GM23338 (cell line): ENCODE measurements at regions not wholly inside any gene's neighbourhood (a gene's known extent, or its start where the extent isn't known, plus 50 kb on each side); places are given as distances from the start of the nearest gene placed in this dataset.

Experiments
- ATAC-seq: fragments of 200-7000 bp; cut with Tn5 transposase; 3 replicates; pipeline ENCODE4 v1.9.1; 2020
- DNase-seq: peaks from one replicate; pipeline ENCODE4 v3.0.0-alpha.2; 2015; ENCODE audit warnings: low spot score
- H2AFZ ChIP-seq: fragments of 200-600 bp; sonication (generic); 2 replicates; pipeline ENCODE4 v1.8.0; 2016; ENCODE audit warnings: antibody characterized with exemption, mild to moderate bottlenecking, moderate library complexity
- H3F3A ChIP-seq: fragments of 200-600 bp; sonication (generic); replicated peaks from 2 replicates; pipeline ENCODE4 v1.8.0; 2017; ENCODE audit warnings: antibody characterized with exemption, mixed run types, low read depth
- H3K27ac ChIP-seq: fragments of 200-600 bp; sonication (generic); 2 replicates; pipeline ENCODE4 v1.6.1; 2016; ENCODE audit warnings: low read depth
- H3K27me3 ChIP-seq: fragments of 200-600 bp; sonication (generic); 2 replicates; pipeline ENCODE4 v1.8.0; 2016; ENCODE audit warnings: mild to moderate bottlenecking, mixed run types, moderate library complexity; ENCODE audit not compliant: insufficient read depth
- H3K36me3 ChIP-seq: fragments of 200-600 bp; sonication (generic); 2 replicates; pipeline ENCODE4 v1.8.0; 2016; ENCODE audit warnings: mild to moderate bottlenecking; ENCODE audit not compliant: insufficient read depth
- H3K4me1 ChIP-seq: fragments of 200-600 bp; sonication (generic); 2 replicates; pipeline ENCODE4 v1.8.0; 2016; ENCODE audit warnings: mild to moderate bottlenecking, moderate library complexity; ENCODE audit not compliant: insufficient read depth
- H3K4me2 ChIP-seq: fragments of 200-600 bp; sonication (generic); 2 replicates; pipeline ENCODE4 v1.7.1; 2017; ENCODE audit warnings: mixed run types
- H3K4me3 ChIP-seq: fragments of 200-600 bp; sonication (generic); 2 replicates; pipeline ENCODE4 v1.6.1; 2016; ENCODE audit warnings: mixed run types
- H3K79me2 ChIP-seq: fragments of 200-600 bp; sonication (generic); replicated peaks from 2 replicates; pipeline ENCODE4 v1.8.0; 2017; ENCODE audit warnings: mild to moderate bottlenecking; ENCODE audit not compliant: insufficient read depth
- H3K9me2 ChIP-seq: fragments of 200-600 bp; sonication (generic); 2 replicates; pipeline ENCODE4 v1.8.0; 2017; ENCODE audit not compliant: insufficient read depth
- H4K20me1 ChIP-seq: fragments of 200-600 bp; sonication (generic); replicated peaks from 2 replicates; pipeline ENCODE4 v1.8.0; 2017; ENCODE audit warnings: mild to moderate bottlenecking; ENCODE audit not compliant: insufficient read depth
- H3K27ac Mint-ChIP-seq: 2 replicates; pipeline ENCODE4 v1.8.0; 2020; ENCODE audit warnings: inconsistent platforms, mild to moderate bottlenecking, moderate library complexity, mixed read lengths
- H3K27me3 Mint-ChIP-seq: 3 replicates; pipeline ENCODE4 v1.8.0; 2022; ENCODE audit warnings: low read depth, mild to moderate bottlenecking, moderate library complexity, mixed read lengths, inconsistent platforms; ENCODE audit not compliant: insufficient read depth, poor library complexity
- H3K36me3 Mint-ChIP-seq: 3 replicates; pipeline ENCODE4 v1.8.0; 2021; ENCODE audit warnings: low read depth, mild to moderate bottlenecking, inconsistent platforms, moderate library complexity, mixed read lengths
- H3K4me1 Mint-ChIP-seq: 3 replicates; pipeline ENCODE4 v1.8.0; 2020; ENCODE audit warnings: mild to moderate bottlenecking, inconsistent platforms, mixed read lengths
- H3K4me3 Mint-ChIP-seq: 3 replicates; pipeline ENCODE4 v1.8.0; 2021; ENCODE audit warnings: moderate library complexity, mild to moderate bottlenecking, inconsistent platforms, mixed read lengths
- H3K9me3 Mint-ChIP-seq: 3 replicates; pipeline ENCODE4 v1.8.0; 2020; ENCODE audit warnings: moderate library complexity, mild to moderate bottlenecking, inconsistent platforms, mixed read lengths
- CREB1 ChIP-seq: fragments of 250-450 bp; sonication (Bioruptor Pico); IDR thresholded peaks from 2 replicates; pipeline ENCODE4 v1.5.0; 2020; ENCODE audit warnings: low read depth, mild to moderate bottlenecking, moderate library complexity
- EZH2 ChIP-seq: fragments of 200-600 bp; sonication (generic); IDR thresholded peaks from one replicate; pipeline ENCODE4 v1.8.0; 2017; ENCODE audit warnings: antibody characterized with exemption, mild to moderate bottlenecking, low read depth; ENCODE audit not compliant: unreplicated experiment
- EZH2phosphoT487 ChIP-seq: fragments of 200-600 bp; sonication (generic); IDR thresholded peaks from one replicate; pipeline ENCODE4 v1.8.1; 2018; ENCODE audit warnings: antibody characterized with exemption; ENCODE audit not compliant: unreplicated experiment
- JUNB ChIP-seq: IDR thresholded peaks from one replicate; pipeline ENCODE4 v1.6.1; 2016; ENCODE audit warnings: antibody characterized with exemption; ENCODE audit not compliant: unreplicated experiment
- NANOG ChIP-seq: IDR thresholded peaks from 2 replicates; pipeline ENCODE4 v1.6.1; 2016; ENCODE audit warnings: antibody characterized with exemption, borderline replicate concordance
- POLR2AphosphoS5 ChIP-seq: IDR thresholded peaks from 2 replicates; pipeline ENCODE4 v1.6.1; 2016; ENCODE audit warnings: antibody characterized with exemption, low read depth
- STAT1 ChIP-seq: IDR thresholded peaks from one replicate; pipeline ENCODE4 v1.6.1; 2016; ENCODE audit warnings: antibody characterized with exemption; ENCODE audit not compliant: unreplicated experiment
- ZNF114 ChIP-seq: fragments of 250-450 bp; sonication (Bioruptor Pico); IDR thresholded peaks from 2 replicates; pipeline ENCODE4 v1.5.0; 2020; ENCODE audit warnings: mild to moderate bottlenecking, moderate library complexity
- ZNF331 ChIP-seq: fragments of 250-450 bp; sonication (Bioruptor Pico); IDR thresholded peaks from 2 replicates; pipeline ENCODE4 v1.5.0; 2020; ENCODE audit warnings: low read depth, mild to moderate bottlenecking, moderate library complexity
- TF ChIP-seq, protein P1 (sequence below), 2 experiments: fragments of 200-600 bp in 1 of 2; sonication (generic) in 1 of 2; conservative IDR thresholded peaks; 2 replicates each; pipeline versions ENCODE4 v1.5.1 to v1.6.1; 2016 to 2017; ENCODE audit warnings: antibody characterized with exemption in 2 of 2, low read depth in 2 of 2, mild to moderate bottlenecking in 2 of 2, moderate library complexity in 1 of 2
- TF ChIP-seq, protein P2 (sequence below): IDR thresholded peaks from 2 replicates; pipeline ENCODE4 v1.6.1; 2016; ENCODE audit warnings: antibody characterized with exemption
- TF ChIP-seq, protein P3 (sequence below): IDR thresholded peaks from one replicate; pipeline ENCODE4 v1.6.1; 2018; ENCODE audit warnings: antibody characterized with exemption; ENCODE audit not compliant: unreplicated experiment

DNA sequence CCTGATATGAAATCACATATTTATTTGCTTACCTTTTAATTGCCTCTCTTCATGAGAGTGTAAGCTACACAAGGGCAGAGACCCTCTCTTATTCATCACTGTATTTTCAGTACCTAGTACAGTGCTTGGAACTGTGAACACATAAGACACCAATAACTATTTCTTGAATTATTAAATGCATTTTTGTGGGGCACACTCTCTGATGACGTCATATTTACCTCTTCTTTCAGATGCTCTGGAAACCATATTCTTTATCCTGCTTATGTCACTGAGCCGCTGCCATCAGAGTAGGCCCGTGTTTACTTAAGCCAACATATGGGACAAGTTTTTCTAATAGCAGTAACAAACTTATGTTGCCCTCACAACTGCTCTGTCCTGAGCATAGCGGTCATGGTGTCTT is 266.5 kb downstream of the ELAVL2 start:
- Mint-ChIP-seq H3K27me3 (peaks cover 2% of the 10 kb centered on the region), H3K4me3 (no peak overlapping the region), H3K9me3 (no peaks in the 10 kb centered on the region; the same call in 2 of the 3 replicates), H3K4me1 (peaks cover 18% of the 10 kb centered on the region), H3K36me3 (no peaks in the 10 kb centered on the region), H3K27ac (no peak overlapping the region)
- no peaks in the 10 kb centered on the region for H3F3A ChIP-seq
- ATAC-seq, result no peak
- no peak overlapping the region for H3K4me2 ChIP-seq
- no peak for DNase-seq
- no peaks in the 10 kb centered on the region; the same call in 1 of the 2 replicates for H3K36me3 ChIP-seq
- TF ChIP-seq ZNF114, result no peak
- TF ChIP-seq, protein P1, sequence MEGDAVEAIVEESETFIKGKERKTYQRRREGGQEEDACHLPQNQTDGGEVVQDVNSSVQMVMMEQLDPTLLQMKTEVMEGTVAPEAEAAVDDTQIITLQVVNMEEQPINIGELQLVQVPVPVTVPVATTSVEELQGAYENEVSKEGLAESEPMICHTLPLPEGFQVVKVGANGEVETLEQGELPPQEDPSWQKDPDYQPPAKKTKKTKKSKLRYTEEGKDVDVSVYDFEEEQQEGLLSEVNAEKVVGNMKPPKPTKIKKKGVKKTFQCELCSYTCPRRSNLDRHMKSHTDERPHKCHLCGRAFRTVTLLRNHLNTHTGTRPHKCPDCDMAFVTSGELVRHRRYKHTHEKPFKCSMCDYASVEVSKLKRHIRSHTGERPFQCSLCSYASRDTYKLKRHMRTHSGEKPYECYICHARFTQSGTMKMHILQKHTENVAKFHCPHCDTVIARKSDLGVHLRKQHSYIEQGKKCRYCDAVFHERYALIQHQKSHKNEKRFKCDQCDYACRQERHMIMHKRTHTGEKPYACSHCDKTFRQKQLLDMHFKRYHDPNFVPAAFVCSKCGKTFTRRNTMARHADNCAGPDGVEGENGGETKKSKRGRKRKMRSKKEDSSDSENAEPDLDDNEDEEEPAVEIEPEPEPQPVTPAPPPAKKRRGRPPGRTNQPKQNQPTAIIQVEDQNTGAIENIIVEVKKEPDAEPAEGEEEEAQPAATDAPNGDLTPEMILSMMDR (conservative IDR thresholded peaks at IDR 0.05; ENCODE audit: low read depth in 2 of 2), result no peak
- no peak for TF ChIP-seq EZH2
- TF ChIP-seq, protein P2, sequence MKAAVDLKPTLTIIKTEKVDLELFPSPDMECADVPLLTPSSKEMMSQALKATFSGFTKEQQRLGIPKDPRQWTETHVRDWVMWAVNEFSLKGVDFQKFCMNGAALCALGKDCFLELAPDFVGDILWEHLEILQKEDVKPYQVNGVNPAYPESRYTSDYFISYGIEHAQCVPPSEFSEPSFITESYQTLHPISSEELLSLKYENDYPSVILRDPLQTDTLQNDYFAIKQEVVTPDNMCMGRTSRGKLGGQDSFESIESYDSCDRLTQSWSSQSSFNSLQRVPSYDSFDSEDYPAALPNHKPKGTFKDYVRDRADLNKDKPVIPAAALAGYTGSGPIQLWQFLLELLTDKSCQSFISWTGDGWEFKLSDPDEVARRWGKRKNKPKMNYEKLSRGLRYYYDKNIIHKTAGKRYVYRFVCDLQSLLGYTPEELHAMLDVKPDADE, result no peak
- TF ChIP-seq STAT1, result no peak
- no peak for TF ChIP-seq NANOG
- no peaks in the 10 kb centered on the region for H3K27me3 ChIP-seq
- H3K4me3 ChIP-seq, result no peak overlapping the region
- H4K20me1 ChIP-seq, result no peaks in the 10 kb centered on the region
- H2AFZ ChIP-seq, result no peak overlapping the region
- H3K79me2 ChIP-seq, result no peaks in the 10 kb centered on the region
- no peak overlapping the region for H3K27ac ChIP-seq
- peaks cover 15% of the 10 kb centered on the region for H3K4me1 ChIP-seq
- H3K9me2 ChIP-seq, result 0 out of 2 replicates have a peak, but pooled peaks cover 9% of the 10 kb centered on the region

DNA sequence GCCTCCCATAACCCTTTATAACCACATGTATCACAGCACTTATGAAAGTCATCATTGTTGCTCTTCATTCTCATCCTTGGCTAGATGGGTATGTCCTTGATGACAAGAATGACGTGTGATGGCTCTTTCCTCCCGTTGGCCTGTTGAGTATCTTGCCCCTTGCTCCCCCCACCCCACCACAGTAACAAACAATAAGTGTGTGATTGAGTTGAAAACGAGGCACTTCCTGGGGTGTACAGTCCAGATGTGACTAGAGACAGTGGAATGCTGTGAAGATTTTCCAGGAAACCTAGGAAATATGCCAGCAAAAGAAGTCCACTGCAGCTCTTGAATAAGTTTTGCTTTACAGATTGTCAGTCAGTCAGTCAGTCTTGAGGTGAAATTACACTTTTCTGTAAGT is 262.5 kb downstream of the ELAVL2 start:
- no peaks in the 10 kb centered on the region for H3K27me3 Mint-ChIP-seq
- no peak overlapping the region for H3K4me3 ChIP-seq
- no peaks in the 10 kb centered on the region for H3K36me3 Mint-ChIP-seq
- H3K79me2 ChIP-seq, result no peaks in the 10 kb centered on the region
- DNase-seq (no peak), ATAC-seq (no peak)
- no peaks in the 10 kb centered on the region; the same call in 2 of the 3 replicates for H3K9me3 Mint-ChIP-seq
- 0 out of 2 replicates have a peak, but pooled peaks cover 3% of the 10 kb centered on the region for H3K4me1 ChIP-seq
- H2AFZ ChIP-seq, result no peak overlapping the region
- H3K27ac Mint-ChIP-seq, result no peak overlapping the region
- no peaks in the 10 kb centered on the region for H4K20me1 ChIP-seq
- H3K9me2 ChIP-seq, result 0 out of 2 replicates have a peak, but pooled peaks cover 9% of the 10 kb centered on the region
- H3K4me3 Mint-ChIP-seq, result no peak overlapping the region
- no peak overlapping the region for H3K4me2 ChIP-seq
- no peaks in the 10 kb centered on the region for H3F3A ChIP-seq
- H3K4me1 Mint-ChIP-seq, result peaks cover 9% of the 10 kb centered on the region; the same call in 2 of the 3 replicates
- H3K36me3 ChIP-seq, result no peaks in the 10 kb centered on the region; the same call in 1 of the 2 replicates
- H3K27me3 ChIP-seq, result no peaks in the 10 kb centered on the region
- no peak overlapping the region for H3K27ac ChIP-seq
- no peak for TF ChIP-seq EZH2
- TF ChIP-seq, protein P2, result no peak
- TF ChIP-seq STAT1, result no peak
- TF ChIP-seq, protein P1 (conservative IDR thresholded peaks at IDR 0.05; ENCODE audit: low read depth in 2 of 2), result no peak
- no peak for TF ChIP-seq EZH2phosphoT487
- no peak for TF ChIP-seq POLR2AphosphoS5
- no peak for TF ChIP-seq ZNF331
- TF ChIP-seq CREB1 (CRISPR knock-in tag), result no peak
- no peak for TF ChIP-seq JUNB
- TF ChIP-seq, protein P3, sequence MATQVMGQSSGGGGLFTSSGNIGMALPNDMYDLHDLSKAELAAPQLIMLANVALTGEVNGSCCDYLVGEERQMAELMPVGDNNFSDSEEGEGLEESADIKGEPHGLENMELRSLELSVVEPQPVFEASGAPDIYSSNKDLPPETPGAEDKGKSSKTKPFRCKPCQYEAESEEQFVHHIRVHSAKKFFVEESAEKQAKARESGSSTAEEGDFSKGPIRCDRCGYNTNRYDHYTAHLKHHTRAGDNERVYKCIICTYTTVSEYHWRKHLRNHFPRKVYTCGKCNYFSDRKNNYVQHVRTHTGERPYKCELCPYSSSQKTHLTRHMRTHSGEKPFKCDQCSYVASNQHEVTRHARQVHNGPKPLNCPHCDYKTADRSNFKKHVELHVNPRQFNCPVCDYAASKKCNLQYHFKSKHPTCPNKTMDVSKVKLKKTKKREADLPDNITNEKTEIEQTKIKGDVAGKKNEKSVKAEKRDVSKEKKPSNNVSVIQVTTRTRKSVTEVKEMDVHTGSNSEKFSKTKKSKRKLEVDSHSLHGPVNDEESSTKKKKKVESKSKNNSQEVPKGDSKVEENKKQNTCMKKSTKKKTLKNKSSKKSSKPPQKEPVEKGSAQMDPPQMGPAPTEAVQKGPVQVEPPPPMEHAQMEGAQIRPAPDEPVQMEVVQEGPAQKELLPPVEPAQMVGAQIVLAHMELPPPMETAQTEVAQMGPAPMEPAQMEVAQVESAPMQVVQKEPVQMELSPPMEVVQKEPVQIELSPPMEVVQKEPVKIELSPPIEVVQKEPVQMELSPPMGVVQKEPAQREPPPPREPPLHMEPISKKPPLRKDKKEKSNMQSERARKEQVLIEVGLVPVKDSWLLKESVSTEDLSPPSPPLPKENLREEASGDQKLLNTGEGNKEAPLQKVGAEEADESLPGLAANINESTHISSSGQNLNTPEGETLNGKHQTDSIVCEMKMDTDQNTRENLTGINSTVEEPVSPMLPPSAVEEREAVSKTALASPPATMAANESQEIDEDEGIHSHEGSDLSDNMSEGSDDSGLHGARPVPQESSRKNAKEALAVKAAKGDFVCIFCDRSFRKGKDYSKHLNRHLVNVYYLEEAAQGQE, result no peak
